Endothelial cell of umbilical vein (primary cell): ENCODE measurements at regions not wholly inside any gene's neighbourhood (a gene's known extent, or its start where the extent isn't known, plus 50 kb on each side); places are given as distances from the start of the nearest gene placed in this dataset.

Source experiments
- BruUV-seq: library from RNA; stranded (reverse); fragments of 400-500 nt; replicated peaks from 2 replicates; lab custom pipeline; 2021; lab: Mats Ljungman, UMichigan
- CTCF ChIA-PET: fragments of 300-600, 350-600 bp; sonication (Branson Sonifier 250); formaldehyde crosslinking; loops from one replicate; lab custom pipeline; 2021; ENCODE audit warnings: antibody characterized with exemption, inconsistent platforms; lab: Charles Lee
- POLR2A ChIA-PET: fragments of 300-600, 350-600 bp; sonication (Branson Sonifier 250); formaldehyde crosslinking; loops from one replicate; lab custom pipeline; 2021; ENCODE audit warnings: antibody characterized with exemption, inconsistent platforms; lab: Charles Lee
- DNase-seq: peaks from one replicate; pipeline ENCODE4 v3.0.0-alpha.2; 2011; ENCODE audit warnings: low read depth, low spot score
- FAIRE-seq: peaks from 2 replicates; lab custom pipeline; 2011; peaks lifted over from hg19 to GRCh38; lab: Jason Lieb, UNC
- H2AFZ ChIP-seq: 2 replicates; pipeline ENCODE4 v1.6.0; 2012; ENCODE audit warnings: low read depth, low read length, control low read depth, inconsistent platforms
- H3K27ac ChIP-seq: 2 replicates; pipeline ENCODE4 v1.5.1; 2011; ENCODE audit warnings: low read depth, mild to moderate bottlenecking, control low read depth, low read length, moderate library complexity; ENCODE audit not compliant: insufficient read depth
- H3K27me3 ChIP-seq, 2 experiments: 2 replicates each; pipeline versions ENCODE4 v1.6.0 to v1.6.1; 2011; ENCODE audit warnings: low read length in 2 of 2, mixed read lengths in 1 of 2; ENCODE audit not compliant: control insufficient read depth in 2 of 2, insufficient read depth in 2 of 2
- H3K36me3 ChIP-seq, 2 experiments: 2 replicates in 1 of 2; 3 replicates in 1 of 2; pipeline ENCODE4 v1.5.1; 2011; ENCODE audit warnings: low read length in 2 of 2, mild to moderate bottlenecking in 1 of 2, moderate library complexity in 1 of 2; ENCODE audit not compliant: control insufficient read depth in 2 of 2, insufficient read depth in 2 of 2; ENCODE audit errors: extremely low read depth in 1 of 2
- H3K4me1 ChIP-seq: 3 replicates; pipeline ENCODE4 v1.5.1; 2011; ENCODE audit warnings: mild to moderate bottlenecking, low read length; ENCODE audit not compliant: control insufficient read depth, insufficient read depth; ENCODE audit errors: extremely low read depth
- H3K4me2 ChIP-seq: 2 replicates; pipeline ENCODE4 v1.6.1; 2011; ENCODE audit warnings: low read length, control low read depth, mixed read lengths; ENCODE audit not compliant: insufficient read depth
- H3K4me3 ChIP-seq, 3 experiments: fragments of 200-600 bp in 1 of 3; sonication (generic), shearing (Covaris generic) in 1 of 3; replicated peaks in 1 of 3; 2 replicates each; pipeline ENCODE4 v1.5.1; 2011 to 2016; ENCODE audit warnings: control low read depth in 3 of 3, low read length in 3 of 3, mild to moderate bottlenecking in 2 of 3, inconsistent platforms in 1 of 3, low read depth in 1 of 3, moderate library complexity in 1 of 3; ENCODE audit not compliant: insufficient read depth in 1 of 3
- H3K79me2 ChIP-seq: 2 replicates; pipeline ENCODE4 v1.6.0; 2012; ENCODE audit warnings: low read length, inconsistent platforms; ENCODE audit not compliant: control insufficient read depth, insufficient read depth
- H3K9ac ChIP-seq: replicated peaks from 2 replicates; pipeline ENCODE3; 2011; ENCODE audit warnings: low read length, control low read depth; ENCODE audit not compliant: insufficient read depth; ENCODE audit errors: extremely low read depth
- H3K9me1 ChIP-seq: replicated peaks from 3 replicates; pipeline ENCODE4 v1.6.0; 2011; ENCODE audit warnings: mild to moderate bottlenecking, low read length; ENCODE audit not compliant: control insufficient read depth, insufficient read depth; ENCODE audit errors: extremely low read depth
- H3K9me3 ChIP-seq: replicated peaks from 2 replicates; pipeline ENCODE4 v1.5.1; 2012; ENCODE audit warnings: low read length, inconsistent platforms; ENCODE audit not compliant: control insufficient read depth, insufficient read depth
- H4K20me1 ChIP-seq: replicated peaks from 2 replicates; pipeline ENCODE3; 2011; ENCODE audit warnings: mild to moderate bottlenecking, low read length; ENCODE audit not compliant: control insufficient read depth, insufficient read depth; ENCODE audit errors: extremely low read depth
- EZH2 ChIP-seq: IDR thresholded peaks from 2 replicates; pipeline ENCODE4 v1.6.1; 2012; ENCODE audit warnings: borderline replicate concordance, low read depth, mild to moderate bottlenecking, moderate library complexity, low read length, inconsistent platforms; ENCODE audit not compliant: severe bottlenecking
- FOS ChIP-seq: IDR thresholded peaks from 2 replicates; pipeline ENCODE4 v1.6.1; 2011; ENCODE audit warnings: mild to moderate bottlenecking, low read length, moderate library complexity, borderline replicate concordance; ENCODE audit not compliant: insufficient read depth
- GATA2 ChIP-seq: IDR thresholded peaks from 2 replicates; pipeline ENCODE4 v1.7.0; 2011; ENCODE audit warnings: low read depth, mild to moderate bottlenecking, moderate library complexity, mixed read lengths, low read length; ENCODE audit not compliant: insufficient read length, insufficient read depth
- JUN ChIP-seq: IDR thresholded peaks from 2 replicates; pipeline ENCODE4 v1.6.1; 2011; ENCODE audit warnings: borderline replicate concordance, low read depth; ENCODE audit not compliant: insufficient read length, insufficient read depth
- MYC ChIP-seq: IDR thresholded peaks from one replicate; pipeline ENCODE4 v1.6.1; 2011; ENCODE audit warnings: mild to moderate bottlenecking, low read depth, low read length
- POLR2A ChIP-seq: IDR thresholded peaks from 2 replicates; pipeline ENCODE4 v1.6.1; 2012; ENCODE audit warnings: low read depth, mild to moderate bottlenecking, control low read depth, low read length
- POLR2AphosphoS5 ChIP-seq: IDR thresholded peaks from 2 replicates; pipeline ENCODE4 v1.6.1; 2012; ENCODE audit warnings: low read depth, mild to moderate bottlenecking, control low read depth, low read length, moderate library complexity; ENCODE audit not compliant: insufficient read depth
- dilution Hi-C: fragments of 300-500 bp; cut with MboI; formaldehyde crosslinking; loops from one replicate; pipeline ENCODE4 v1.15.0; 2019; ENCODE audit warnings: low sequenced_read_pairs; ENCODE audit not compliant: extremely low pct_ligation_motif_present
- intact Hi-C: fragments of 100-400 bp; cut with micrococcal nuclease; formaldehyde crosslinking; loops from one replicate; pipeline ENCODE4 v1.10.0; 2022
- TF ChIP-seq, protein P1 (sequence below): IDR thresholded peaks from 2 replicates; pipeline ENCODE4 v1.6.1; 2011; ENCODE audit not compliant: insufficient read depth, insufficient read length
- TF ChIP-seq, protein P2 (sequence below), 2 donors: IDR thresholded peaks; 1 replicate in 1 of 2; 2 replicates in 1 of 2; pipeline ENCODE4 v1.5.1; 2011; ENCODE audit warnings: low read length in 2 of 2, mild to moderate bottlenecking in 2 of 2, moderate library complexity in 2 of 2, control low read depth in 1 of 2, inconsistent platforms in 1 of 2, low read depth in 1 of 2; ENCODE audit not compliant: insufficient read depth in 1 of 2; ENCODE audit errors: extremely low read depth in 1 of 2

DNA sequence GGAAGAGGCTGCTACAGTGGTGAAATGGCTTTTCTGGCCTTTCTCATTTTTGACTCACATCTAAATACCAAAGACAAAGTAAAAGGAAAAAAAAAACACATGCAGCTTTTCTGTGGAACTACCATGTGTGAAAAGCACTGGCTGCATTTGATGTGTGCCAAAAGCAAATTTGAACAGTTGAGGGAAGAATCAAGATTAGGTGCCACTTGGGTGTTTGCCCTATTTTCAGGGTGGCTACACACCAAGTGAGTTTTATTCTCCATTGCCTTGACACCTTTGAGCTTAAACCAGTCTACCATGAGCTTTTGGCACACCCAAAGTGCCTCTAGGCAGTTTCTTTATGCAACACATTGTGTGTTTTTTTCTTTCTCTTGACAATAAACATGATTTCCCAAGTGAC is 423.9 kb downstream of the FAM133A start:
- no peak overlapping the region for H3K9ac ChIP-seq
- intact Hi-C loops, result no loop called here
- no peaks in the 10 kb centered on the region for H3K79me2 ChIP-seq
- H3K4me1 ChIP-seq, result no peaks in the 10 kb centered on the region
- H3K9me1 ChIP-seq, result no peaks in the 10 kb centered on the region
- H2AFZ ChIP-seq, result no peak overlapping the region
- H3K36me3 ChIP-seq, result no peaks in the 10 kb centered on the region
- no peak for DNase-seq
- TF ChIP-seq FOS (no peak), EZH2 (no peak), POLR2A (no peak), JUN (no peak), MYC (no peak), GATA2 (no peak), POLR2AphosphoS5 (no peak)
- TF ChIP-seq, protein P1, sequence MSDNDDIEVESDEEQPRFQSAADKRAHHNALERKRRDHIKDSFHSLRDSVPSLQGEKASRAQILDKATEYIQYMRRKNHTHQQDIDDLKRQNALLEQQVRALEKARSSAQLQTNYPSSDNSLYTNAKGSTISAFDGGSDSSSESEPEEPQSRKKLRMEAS, result no peak
- TF ChIP-seq, protein P2, sequence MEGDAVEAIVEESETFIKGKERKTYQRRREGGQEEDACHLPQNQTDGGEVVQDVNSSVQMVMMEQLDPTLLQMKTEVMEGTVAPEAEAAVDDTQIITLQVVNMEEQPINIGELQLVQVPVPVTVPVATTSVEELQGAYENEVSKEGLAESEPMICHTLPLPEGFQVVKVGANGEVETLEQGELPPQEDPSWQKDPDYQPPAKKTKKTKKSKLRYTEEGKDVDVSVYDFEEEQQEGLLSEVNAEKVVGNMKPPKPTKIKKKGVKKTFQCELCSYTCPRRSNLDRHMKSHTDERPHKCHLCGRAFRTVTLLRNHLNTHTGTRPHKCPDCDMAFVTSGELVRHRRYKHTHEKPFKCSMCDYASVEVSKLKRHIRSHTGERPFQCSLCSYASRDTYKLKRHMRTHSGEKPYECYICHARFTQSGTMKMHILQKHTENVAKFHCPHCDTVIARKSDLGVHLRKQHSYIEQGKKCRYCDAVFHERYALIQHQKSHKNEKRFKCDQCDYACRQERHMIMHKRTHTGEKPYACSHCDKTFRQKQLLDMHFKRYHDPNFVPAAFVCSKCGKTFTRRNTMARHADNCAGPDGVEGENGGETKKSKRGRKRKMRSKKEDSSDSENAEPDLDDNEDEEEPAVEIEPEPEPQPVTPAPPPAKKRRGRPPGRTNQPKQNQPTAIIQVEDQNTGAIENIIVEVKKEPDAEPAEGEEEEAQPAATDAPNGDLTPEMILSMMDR (IDR thresholded peaks at IDR 0.05; ENCODE audit: extremely low read depth in 1 of 2, insufficient read depth in 1 of 2, low read depth in 1 of 2, low read length in 2 of 2), result no peak
- H3K4me2 ChIP-seq, result no peak overlapping the region
- H3K27ac ChIP-seq, result no peak overlapping the region
- no peaks in the 10 kb centered on the region for H3K9me3 ChIP-seq
- H3K4me3 ChIP-seq, result no peak overlapping the region
- no TSS peak for BruUV-seq
- dilution Hi-C loops, result no loop called here
- ChIA-PET CTCF (no interaction called here), POLR2A (no interaction called here)
- no peaks in the 10 kb centered on the region for H4K20me1 ChIP-seq
- no peaks in the 10 kb centered on the region for H3K27me3 ChIP-seq
- no peak for FAIRE-seq
